DND-41 (cell line): ENCODE measurements at regions not wholly inside any gene's neighbourhood (a gene's known extent, or its start where the extent isn't known, plus 50 kb on each side); places are given as distances from the start of the nearest gene placed in this dataset.

Source experiments
- ATAC-seq: fragments of 200-7000 bp; cut with Tn5 transposase; 3 replicates; pipeline ENCODE4 v1.9.1; 2021; ENCODE audit warnings: low read depth; ENCODE audit not compliant: insufficient read depth
- DNase-seq: peaks from one replicate; pipeline ENCODE4 v3.0.0-alpha.2; 2020
- H2AFZ ChIP-seq: 2 replicates; pipeline ENCODE4 v1.6.0; 2012; ENCODE audit warnings: low read depth, low read length
- H3K27ac ChIP-seq: 2 replicates; pipeline ENCODE4 v1.5.1; 2012; ENCODE audit warnings: low read length, inconsistent platforms
- H3K27me3 ChIP-seq: fragments of 200-600 bp; sonication (generic); 2 replicates; pipeline ENCODE4 v1.6.0; 2012; ENCODE audit warnings: low read length, mild to moderate bottlenecking, inconsistent platforms; ENCODE audit not compliant: insufficient read depth, poor library complexity
- H3K36me3 ChIP-seq: 2 replicates; pipeline ENCODE4 v1.5.1; 2012; ENCODE audit warnings: low read length, inconsistent platforms; ENCODE audit not compliant: insufficient read depth
- H3K4me1 ChIP-seq: 2 replicates; pipeline ENCODE4 v1.5.1; 2012; ENCODE audit warnings: mild to moderate bottlenecking, low read length; ENCODE audit not compliant: insufficient read depth
- H3K4me2 ChIP-seq: 2 replicates; pipeline ENCODE4 v1.6.0; 2012; ENCODE audit warnings: mild to moderate bottlenecking, moderate library complexity, low read length, inconsistent platforms; ENCODE audit not compliant: insufficient read depth
- H3K4me3 ChIP-seq, 2 experiments: fragments of 200-600 bp in 1 of 2; shearing (Covaris generic) in 1 of 2; 2 replicates each; pipeline ENCODE4 v1.5.1; 2012 to 2016; ENCODE audit warnings: inconsistent platforms in 2 of 2, low read length in 2 of 2, mild to moderate bottlenecking in 2 of 2, low read depth in 1 of 2, moderate library complexity in 1 of 2
- H3K79me2 ChIP-seq: 2 replicates; pipeline ENCODE4 v1.6.0; 2012; ENCODE audit warnings: low read length, inconsistent platforms; ENCODE audit not compliant: insufficient read depth
- H3K9ac ChIP-seq: 2 replicates; pipeline ENCODE4 v1.6.0; 2012; ENCODE audit warnings: low read depth, mild to moderate bottlenecking, inconsistent platforms, low read length, moderate library complexity
- H3K9me3 ChIP-seq: 2 replicates; pipeline ENCODE4 v1.5.1; 2012; ENCODE audit warnings: low read length, moderate library complexity, mild to moderate bottlenecking, inconsistent platforms; ENCODE audit not compliant: insufficient read depth, severe bottlenecking
- H4K20me1 ChIP-seq: 2 replicates; pipeline ENCODE4 v1.6.0; 2012; ENCODE audit warnings: low read length; ENCODE audit not compliant: insufficient read depth
- CTCF ChIP-seq: IDR thresholded peaks from 2 replicates; pipeline ENCODE4 v1.5.1; 2012; ENCODE audit warnings: borderline replicate concordance, low read length, moderate library complexity, mild to moderate bottlenecking; ENCODE audit not compliant: poor library complexity, severe bottlenecking; ENCODE audit errors: extremely low read depth
- EZH2 ChIP-seq: IDR thresholded peaks from 3 replicates; pipeline ENCODE4 v1.6.1; 2012; ENCODE audit warnings: borderline replicate concordance, low read depth, mild to moderate bottlenecking, moderate library complexity, low read length, inconsistent platforms; ENCODE audit not compliant: severe bottlenecking

DNA sequence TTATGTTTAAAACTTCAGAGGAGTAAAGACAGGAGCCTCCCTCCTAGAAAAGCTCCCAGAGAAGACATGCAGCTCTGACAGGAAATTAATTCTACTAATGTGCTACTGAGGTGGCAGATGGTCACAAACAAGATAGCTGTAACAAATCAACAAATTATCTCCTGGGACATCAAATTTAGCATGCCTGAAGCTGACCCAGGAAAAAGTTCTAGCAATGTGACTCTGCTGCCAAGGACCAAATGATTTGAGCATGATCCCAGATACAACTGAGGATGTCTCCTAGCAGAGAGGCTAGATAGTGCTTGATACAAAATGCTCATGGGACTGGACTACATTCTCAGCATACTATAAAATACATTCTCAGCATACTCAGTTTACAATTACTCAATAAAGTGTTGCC, 413.5 kb upstream of the SMC2 start:
- TF ChIP-seq EZH2 (no peak), CTCF (no peak)
- Histone ChIP-seq H4K20me1 (no peaks in the 10 kb centered on the region), H3K9ac (no peak overlapping the region), H3K27me3 (no peaks in the 10 kb centered on the region), H3K27ac (no peak overlapping the region), H3K36me3 (no peaks in the 10 kb centered on the region), H3K4me2 (no peak overlapping the region), H3K4me1 (no peaks in the 10 kb centered on the region), H3K4me3 (no peak overlapping the region), H3K9me3 (no peaks in the 10 kb centered on the region), H2AFZ (no peak overlapping the region), H3K79me2 (no peaks in the 10 kb centered on the region)
- DNase-seq (no peak), ATAC-seq (no peak)

DNA sequence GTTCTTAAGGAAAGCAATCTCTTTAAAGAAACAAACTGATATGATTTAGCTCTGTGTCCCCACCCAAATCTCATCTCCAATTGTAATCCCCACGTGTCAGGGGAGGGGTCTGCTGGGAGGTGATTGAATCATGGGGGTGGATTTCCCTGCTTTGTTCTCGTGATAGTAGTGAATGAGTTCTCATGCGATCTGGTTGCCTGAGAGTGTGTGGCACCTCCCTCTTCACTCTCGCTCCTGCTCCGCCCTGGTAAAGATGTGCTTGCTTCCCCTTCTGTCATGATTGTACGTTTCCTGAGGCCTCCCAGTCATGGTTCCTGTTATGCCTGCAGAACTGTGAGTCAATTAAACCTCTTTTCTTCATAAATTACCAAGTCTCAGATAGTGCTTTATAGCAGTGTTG, 412.7 kb upstream of the SMC2 start:
- Histone ChIP-seq H3K27ac (no peak overlapping the region), H4K20me1 (no peaks in the 10 kb centered on the region), H3K9ac (no peak overlapping the region), H3K36me3 (no peaks in the 10 kb centered on the region), H3K9me3 (no peaks in the 10 kb centered on the region), H3K4me2 (no peak overlapping the region), H3K4me1 (no peaks in the 10 kb centered on the region), H3K27me3 (no peaks in the 10 kb centered on the region), H3K79me2 (no peaks in the 10 kb centered on the region), H2AFZ (no peak overlapping the region), H3K4me3 (no peak overlapping the region)
- no peak for ATAC-seq
- DNase-seq = no peak
- TF ChIP-seq EZH2 (no peak), CTCF (no peak)

- ATAC-seq = no peak
- no peaks in the 10 kb centered on the region for H4K20me1 ChIP-seq
- no peaks in the 10 kb centered on the region for H3K36me3 ChIP-seq
- no peaks in the 10 kb centered on the region for H3K79me2 ChIP-seq
- TF ChIP-seq CTCF (no peak), EZH2 (no peak)
- H3K27me3 ChIP-seq = no peaks in the 10 kb centered on the region
- H3K4me3 ChIP-seq = no peak overlapping the region
- DNase-seq = no peak
- no peak overlapping the region for H3K4me2 ChIP-seq
- H3K9ac ChIP-seq = no peak overlapping the region
- H3K4me1 ChIP-seq = no peaks in the 10 kb centered on the region
- no peak overlapping the region for H2AFZ ChIP-seq
- no peak overlapping the region for H3K27ac ChIP-seq
- H3K9me3 ChIP-seq = no peaks in the 10 kb centered on the region
Measured at GRCh38 chr9:103700195-103700962, 393.7 kb upstream of the SMC2 start.

DNA sequence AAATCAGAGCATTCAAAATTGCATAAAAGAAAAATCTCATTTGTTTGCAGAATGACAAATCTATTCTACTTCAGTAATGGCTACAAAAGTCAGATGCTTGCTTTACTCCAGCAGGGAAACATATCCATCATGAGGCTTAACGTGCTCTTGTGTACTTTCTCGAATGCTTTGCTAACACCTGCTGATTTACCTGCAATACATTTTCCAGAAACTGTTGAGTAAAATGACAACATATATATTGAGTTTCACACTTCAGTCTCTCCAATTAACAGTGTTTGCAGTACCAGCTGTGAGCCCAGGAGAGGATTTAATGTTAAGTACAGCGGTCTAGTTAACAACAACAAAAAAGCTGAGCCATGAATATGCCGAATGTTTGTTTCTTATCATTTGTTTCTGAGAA, 391.5 kb upstream of the SMC2 start:
- Histone ChIP-seq H3K79me2 (no peaks in the 10 kb centered on the region), H3K4me2 (no peak overlapping the region), H3K9me3 (no peaks in the 10 kb centered on the region), H3K4me1 (no peaks in the 10 kb centered on the region), H3K4me3 (no peak overlapping the region), H3K36me3 (no peaks in the 10 kb centered on the region), H3K27me3 (no peaks in the 10 kb centered on the region), H3K27ac (no peak overlapping the region), H2AFZ (no peak overlapping the region), H4K20me1 (no peaks in the 10 kb centered on the region), H3K9ac (no peak overlapping the region)
- ATAC-seq (no peak), DNase-seq (no peak)
- TF ChIP-seq EZH2 = no peak
- no peak for TF ChIP-seq CTCF
